T-cell (primary cell): ENCODE measurements at regions not wholly inside any gene's neighbourhood (a gene's known extent, or its start where the extent isn't known, plus 50 kb on each side); places are given as distances from the start of the nearest gene placed in this dataset.

Experiments used
- ATAC-seq, 4 experiments: fragments of 200-7000 bp in 3 of 4; fragments of 150-1000 bp in 1 of 4; cut with Tn5 transposase; replicated peaks in 1 of 4; 1 replicate in 3 of 4; 2 replicates in 1 of 4; pipeline ENCODE4 v1.10.0; 2021; ENCODE audit warnings: moderate library complexity in 3 of 4, mild to moderate bottlenecking in 2 of 4, moderate number of reproducible peaks in 1 of 4
- CTCF ChIA-PET, 2 donors: fragments of 300-600 bp; sonication (Branson Sonifier 250); formaldehyde crosslinking; loops; one replicate each; lab custom pipeline; 2022; ENCODE audit warnings: antibody characterized with exemption in 2 of 2; lab: Charles Lee
- POLR2A ChIA-PET, 2 donors: fragments of 300-600 bp; sonication (Branson Sonifier 250); formaldehyde crosslinking; loops; one replicate each; lab custom pipeline; 2022; ENCODE audit warnings: antibody characterized with exemption in 2 of 2; lab: Charles Lee
- DNase-seq, 35 experiments: peaks; one replicate each; pipeline versions ENCODE4 v3.0.0 to v3.0.0-alpha.2; 2013 to 2023
- H3K27ac ChIP-seq: one replicate; pipeline ENCODE4 v1.5.1; 2013; ENCODE audit warnings: low read length
- H3K27me3 ChIP-seq, 2 experiments: replicated peaks in 1 of 2; 1 replicate in 1 of 2; 2 replicates in 1 of 2; pipeline versions ENCODE4 v1.6.1 to v1.7.0; 2013; ENCODE audit warnings: low read length in 1 of 2, mixed read lengths in 1 of 2; ENCODE audit not compliant: control insufficient read depth in 2 of 2, insufficient read depth in 2 of 2; ENCODE audit errors: extremely low read depth in 1 of 2
- H3K36me3 ChIP-seq, 2 donors: 1 replicate in 1 of 2; 2 replicates in 1 of 2; pipeline versions ENCODE4 v1.6.1 to v1.7.0; 2013; ENCODE audit warnings: low read length in 1 of 2; ENCODE audit not compliant: control insufficient read depth in 2 of 2, insufficient read depth in 1 of 2; ENCODE audit errors: extremely low read depth in 1 of 2
- H3K4me1 ChIP-seq, 2 experiments: 1 replicate in 1 of 2; 2 replicates in 1 of 2; pipeline versions ENCODE4 v1.6.1 to v1.7.0; 2013; ENCODE audit warnings: low read length in 2 of 2, mixed read lengths in 1 of 2; ENCODE audit not compliant: insufficient read depth in 2 of 2, control insufficient read depth in 1 of 2; ENCODE audit errors: extremely low read depth in 1 of 2
- H3K4me3 ChIP-seq, 2 donors: 1 replicate in 1 of 2; 2 replicates in 1 of 2; pipeline versions ENCODE4 v1.5.1 to v1.7.0; 2013; ENCODE audit warnings: mild to moderate bottlenecking in 2 of 2, low read length in 1 of 2, moderate library complexity in 1 of 2; ENCODE audit not compliant: control insufficient read depth in 1 of 2; ENCODE audit errors: extremely low read depth in 1 of 2
- H3K9me3 ChIP-seq: 2 replicates; pipeline ENCODE4 v1.7.0; 2013
- H3K27ac Mint-ChIP-seq, 2 donors: one replicate each; pipeline ENCODE4 v1.8.0; 2020 to 2021; ENCODE audit warnings: mild to moderate bottlenecking in 2 of 2, mixed read lengths in 2 of 2
- H3K27me3 Mint-ChIP-seq, 2 donors: one replicate each; pipeline ENCODE4 v1.8.0; 2021 to 2022; ENCODE audit warnings: mixed read lengths in 2 of 2
- H3K36me3 Mint-ChIP-seq: one replicate; pipeline ENCODE4 v1.8.0; 2021; ENCODE audit warnings: mixed read lengths
- H3K4me1 Mint-ChIP-seq, 3 donors: one replicate each; pipeline ENCODE4 v1.8.0; 2020 to 2022; ENCODE audit warnings: mixed read lengths in 3 of 3, mild to moderate bottlenecking in 1 of 3
- H3K4me3 Mint-ChIP-seq, 3 donors: one replicate each; pipeline ENCODE4 v1.8.0; 2020 to 2022; ENCODE audit warnings: mild to moderate bottlenecking in 3 of 3, mixed read lengths in 3 of 3, moderate library complexity in 3 of 3
- H3K9me3 Mint-ChIP-seq, 3 donors: one replicate each; pipeline ENCODE4 v1.8.0; 2020 to 2022; ENCODE audit warnings: mixed read lengths in 3 of 3
- WGBS: methylation state at CpG from one replicate; pipeline ENCODE4 v1.1.5; 2013; ENCODE audit warnings: missing lambda C conversion rate; ENCODE audit not compliant: insufficient coverage; 5-methylcytosine and 5-hydroxymethylcytosine counted together

- Mint-ChIP-seq H3K9me3 (no peaks in the 10 kb centered on the region), H3K36me3 (no peaks in the 10 kb centered on the region), H3K27me3 (peaks cover 0 to 16% of the 10 kb centered on the region in 2 donors), H3K4me1 (no peaks in the 10 kb centered on the region), H3K4me3 (no peak overlapping the region), H3K27ac (no peak overlapping the region)
- Histone ChIP-seq H3K27me3 (no peaks in the 10 kb centered on the region), H3K4me1 (no peaks in the 10 kb centered on the region), H3K27ac (no peak overlapping the region), H3K4me3 (no peak overlapping the region), H3K36me3 (no peaks in the 10 kb centered on the region), H3K9me3 (no peaks in the 10 kb centered on the region)
- ATAC-seq (no peak), DNase-seq (no peak)
- ChIA-PET POLR2A (no interaction called here), CTCF (no interaction called here)
- no CpG with 5 or more reads among the region's 1 CpG for WGBS
These were observed 79.2 kb upstream of the NHS start for GRCh38 chrX:17295791-17296190.

- ChIA-PET POLR2A (interaction anchor here in 1 of 2 donors (0.6 kb wide), 1 partner anchor 136 kb away, joined by 11 read pairs; no protein-coding TSS in a partner anchor), CTCF (no interaction called here)
- ATAC-seq (no peak), DNase-seq (no peak)
- Histone ChIP-seq H3K4me1 (no peaks in the 10 kb centered on the region), H3K36me3 (no peaks in the 10 kb centered on the region), H3K27ac (no peak overlapping the region), H3K27me3 (no peaks in the 10 kb centered on the region), H3K4me3 (no peak overlapping the region), H3K9me3 (no peaks in the 10 kb centered on the region)
- WGBS, result no CpG with 5 or more reads among the region's 1 CpG
- Mint-ChIP-seq H3K27ac (no peak overlapping the region), H3K27me3 (no peaks in the 10 kb centered on the region), H3K4me1 (no peaks in the 10 kb centered on the region), H3K9me3 (peaks cover 0 to 3% (median 0%) of the 10 kb centered on the region in 3 donors), H3K36me3 (no peaks in the 10 kb centered on the region), H3K4me3 (no peak overlapping the region)
These were observed 76.4 kb upstream of the NHS start for GRCh38 chrX:17298564-17298963.

- Mint-ChIP-seq H3K4me1 (no peaks in the 10 kb centered on the region), H3K9me3 (peaks cover 0 to 6% (median 0%) of the 10 kb centered on the region in 3 donors), H3K36me3 (no peaks in the 10 kb centered on the region), H3K27ac (no peak overlapping the region), H3K27me3 (no peaks in the 10 kb centered on the region), H3K4me3 (no peak overlapping the region)
- Histone ChIP-seq H3K36me3 (no peaks in the 10 kb centered on the region), H3K27me3 (no peaks in the 10 kb centered on the region), H3K9me3 (no peaks in the 10 kb centered on the region), H3K4me1 (no peaks in the 10 kb centered on the region), H3K4me3 (no peak overlapping the region), H3K27ac (no peak overlapping the region)
- no peak for DNase-seq
- WGBS, result no CpG with 5 or more reads among the region's 5 CpGs
- ChIA-PET CTCF (no interaction called here), POLR2A (interaction anchor here in 1 of 2 donors (0.6 kb wide), 1 partner anchor 135 kb away, joined by 11 read pairs; no protein-coding TSS in a partner anchor)
- ATAC-seq, result no peak
These were observed 75.8 kb upstream of the NHS start for GRCh38 chrX:17299206-17299605.

- H3K9me3 ChIP-seq, result no peaks in the 10 kb centered on the region
- WGBS, result no CpG with 5 or more reads among the region's 4 CpGs
- H3K27me3 ChIP-seq, result no peaks in the 10 kb centered on the region
- Mint-ChIP-seq H3K36me3 (no peaks in the 10 kb centered on the region), H3K4me1 (no peaks in the 10 kb centered on the region), H3K27ac (no peak overlapping the region), H3K27me3 (peaks cover 2 to 5% of the 10 kb centered on the region in 2 donors), H3K9me3 (peaks cover 5% of the 10 kb centered on the region in 3 donors), H3K4me3 (no peak overlapping the region)
- no peak for DNase-seq
- ChIA-PET POLR2A (no interaction called here), CTCF (no interaction called here)
- H3K4me3 ChIP-seq, result no peak overlapping the region
- no peaks in the 10 kb centered on the region for H3K4me1 ChIP-seq
- no peak for ATAC-seq
- H3K36me3 ChIP-seq, result no peaks in the 10 kb centered on the region
- no peak overlapping the region for H3K27ac ChIP-seq
These were observed 51.6 kb upstream of the NHS start for GRCh38 chrX:17323397-17323796.
